ENCODE measurements at regions not wholly inside any gene's neighbourhood (a gene's known extent, or its start where the extent isn't known, plus 50 kb on each side); places are given as distances from the start of the nearest gene placed in this dataset.

DNA sequence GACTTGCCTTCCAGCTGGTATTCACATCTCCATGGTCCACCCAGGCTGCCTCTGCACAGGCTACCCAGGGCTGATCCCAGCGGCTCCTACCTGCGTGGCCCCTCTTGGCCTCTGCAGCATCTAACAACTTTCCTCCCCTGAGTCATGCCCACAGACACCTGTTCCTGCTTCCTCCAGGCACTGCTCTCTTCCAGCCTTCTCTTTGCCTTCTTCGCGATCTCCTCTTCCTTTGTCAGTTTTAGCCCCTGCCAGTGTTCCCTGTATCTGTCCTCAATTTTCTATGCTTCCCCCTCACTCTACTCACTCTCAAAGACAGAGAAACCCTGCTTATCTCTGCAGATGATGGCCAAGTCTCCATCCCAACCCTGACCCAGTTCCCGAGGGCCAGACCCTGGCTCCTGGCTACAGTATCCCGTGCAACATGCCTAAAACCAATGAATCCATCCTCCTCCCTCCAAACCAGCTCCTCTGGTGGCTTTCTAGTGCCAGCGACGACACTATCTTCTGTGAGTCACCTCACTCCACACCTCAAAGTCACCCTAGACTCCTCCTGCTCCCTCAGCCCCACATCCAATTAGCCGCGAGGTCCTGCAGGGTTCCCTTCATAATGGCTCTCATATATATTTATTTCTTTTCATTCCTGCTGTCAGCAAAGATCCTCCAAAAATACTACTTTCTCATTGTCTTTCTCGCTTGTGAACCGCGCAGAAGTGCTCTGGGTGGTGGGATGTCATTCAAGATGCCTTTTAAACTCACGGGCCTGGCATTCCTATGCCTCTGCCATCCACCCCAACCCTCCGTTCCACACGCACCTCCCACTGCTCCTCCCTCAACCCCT is 259.2 kb downstream of the TOMM20 start (continued):
- TF ChIP-seq AFF4 (CRISPR knock-in tag; IDR thresholded peaks at IDR 0.05), result no peak

DNA sequence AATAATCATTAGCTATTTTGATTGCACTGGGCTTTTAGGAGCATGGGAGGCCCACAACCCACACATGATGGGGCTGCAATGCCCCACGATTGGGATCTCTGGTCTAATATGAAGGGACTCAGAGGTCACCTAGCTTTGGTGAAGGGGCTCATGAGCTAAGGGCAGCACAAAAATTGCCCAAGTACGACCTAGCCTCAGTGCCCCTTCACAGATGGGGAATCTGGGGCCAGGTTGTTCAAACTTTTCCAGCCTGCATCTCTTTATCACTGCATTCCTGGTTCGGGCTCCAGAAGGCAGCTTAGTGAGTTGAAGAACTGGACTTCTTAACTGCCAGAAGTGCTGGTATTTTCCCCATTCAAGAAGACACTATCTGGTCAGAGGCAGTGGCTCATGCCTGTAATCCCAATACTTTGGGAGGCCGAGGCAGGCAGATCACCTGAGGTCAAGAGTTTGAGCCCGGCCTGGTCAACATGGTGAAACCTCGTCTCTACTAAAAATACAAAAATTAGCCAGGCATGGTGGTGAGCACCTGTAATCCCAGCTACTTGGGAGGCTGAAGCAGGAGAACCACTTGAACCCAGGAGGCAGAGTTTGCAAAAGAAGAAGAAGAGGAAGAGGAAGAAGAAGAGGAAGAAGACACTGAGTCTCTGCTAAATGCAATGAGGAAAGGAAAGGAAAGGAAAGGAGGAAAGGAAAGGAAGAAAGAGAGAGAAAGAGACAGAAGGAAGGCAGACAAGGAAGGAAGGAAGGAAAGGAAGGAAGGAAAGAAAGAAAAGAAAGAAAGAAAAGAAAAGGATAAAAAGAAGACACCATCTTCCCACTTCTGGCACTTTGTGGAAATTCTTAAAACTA is 258.5 kb upstream of the IRF2BP2 start:
- Histone ChIP-seq H3K36me3 (ENCODE audit: control insufficient read depth, insufficient read depth, low read length) (no peaks in the 10 kb centered on the region), H3K27me3 (ENCODE audit: control insufficient read depth in 2 of 2, insufficient read depth in 2 of 2, low read length in 2 of 2) (no peaks in the 10 kb centered on the region), H4K20me1 (replicated peaks; ENCODE audit: control insufficient read depth, insufficient read depth, low read length) (no peaks in the 10 kb centered on the region), H3K9me1 (ENCODE audit: control insufficient read depth, insufficient read depth, low read length) (no peaks in the 10 kb centered on the region), H3K9ac (ENCODE audit: insufficient read depth in 1 of 2, low read depth in 2 of 2, low read length in 2 of 2) (peak overlapping the region; percentile 77 to 88), H3K9me3 (replicated peaks; ENCODE audit: control insufficient read depth, insufficient read depth, low read depth, low read length) (peaks cover 9% of the 10 kb centered on the region), H2AFZ (ENCODE audit: low read depth, low read length) (peak overlapping the region; percentile 57), H3K4me3 (no peak overlapping the region), H3K4me2 (ENCODE audit: insufficient read depth, low read length) (peak overlapping the region; percentile 64), H3K79me2 (ENCODE audit: control insufficient read depth, insufficient read depth, low read length) (peaks cover 2% of the 10 kb centered on the region; the same call in 1 of the 3 replicates), H3K27ac (ENCODE audit: extremely low read depth, low read depth, low read length) (peak overlapping the region; percentile 91), H3K4me1 (replicated peaks in 1 of 2; ENCODE audit: control insufficient read depth in 2 of 2, insufficient read depth in 2 of 2, low read length in 2 of 2) (peaks cover 50 to 79% of the 10 kb centered on the region in 2 experiments)
- ChIA-PET CTCF (ENCODE audit: low intra/inter-chr PET ratio) (no interaction called here), POLR2A (interaction anchor here (0.5 to 3.2 kb wide), 18 partner anchors 7 to 1755 kb away, joined by 3 to 20 read pairs (median 3); no protein-coding TSS in a partner anchor)
- no peak for DNase-seq (ENCODE audit: extremely low read depth in 1 of 4, low spot score in 3 of 4)
- in situ Hi-C loops (cut with MboI) (loop anchor here (5.0 kb wide), 1 partner anchor 136 kb away; no protein-coding TSS in a partner anchor), intact Hi-C loops (cut with micrococcal nuclease) (loop anchor here (5.0 to 10.0 kb wide), 2 partner anchors 111 to 494 kb away; partner anchors contain the start of gene COA6)
- FAIRE-seq, result no peak
- ATAC-seq, result no peak
- WGBS (ENCODE audit: insufficient coverage, low coverage, missing lambda C conversion rate), result 66% methylated on average over 6 of the region's 6 CpGs
- no TSS peak for BruUV-seq (replicated peaks)
- TF ChIP-seq MEF2D (tag; conservative IDR thresholded peaks at IDR 0.05; ENCODE audit: low read depth), result peak; percentile 43; the same call in 1 of the 2 replicates
- no peak for TF ChIP-seq E2F1 (CRISPR knock-in tag; IDR thresholded peaks at IDR 0.05)
- no peak for TF ChIP-seq JUN (IDR thresholded peaks at IDR 0.05; ENCODE audit: borderline replicate concordance, low read depth, low read length)
- TF ChIP-seq JUN (CRISPR knock-in tag; IDR thresholded peaks at IDR 0.05; ENCODE audit: borderline replicate concordance), result 0 out of 2 replicates have a peak, but pooled peaks have one; percentile 28
- 0 out of 4 replicates have a peak, but pooled peaks of 1 of the 2 experiments have one; percentile 18 for TF ChIP-seq TRIM24 (IDR thresholded peaks at IDR 0.05)
- TF ChIP-seq HDAC3 (IDR thresholded peaks at IDR 0.05; ENCODE audit: borderline replicate concordance, partially characterized antibody), result peak; percentile 20
- TF ChIP-seq ASH1L (IDR thresholded peaks at IDR 0.05; ENCODE audit: borderline replicate concordance, low read depth, partially characterized antibody), result peak; percentile 41
- no peak for TF ChIP-seq ZNF830 (CRISPR knock-in tag; IDR thresholded peaks at IDR 0.05)
- TF ChIP-seq ZNF140 (CRISPR knock-in tag; IDR thresholded peaks at IDR 0.05), result no peak
- peak; percentile 31 for TF ChIP-seq NCOA4 (IDR thresholded peaks at IDR 0.05; ENCODE audit: partially characterized antibody)
- no peak for TF ChIP-seq XRCC3 (IDR thresholded peaks at IDR 0.05)
- no peak for TF ChIP-seq ZNF584 (CRISPR knock-in tag; IDR thresholded peaks at IDR 0.05; ENCODE audit: low read depth)

Measured in K562 (cell line).